Liver (tissue), 8 donors: ENCODE measurements at regions not wholly inside any gene's neighbourhood (a gene's known extent, or its start where the extent isn't known, plus 50 kb on each side); places are given as distances from the start of the nearest gene placed in this dataset.

Experiments used
- DNase-seq: peaks from one replicate; pipeline ENCODE4 v3.0.0-alpha.2; 2017; ENCODE audit warnings: low spot score
- H3K27ac ChIP-seq, 2 donors: one replicate each; pipeline ENCODE4 v1.7.0; 2013; ENCODE audit warnings: inconsistent platforms in 2 of 2, low read length in 2 of 2, control low read depth in 1 of 2, low read depth in 1 of 2, mild to moderate bottlenecking in 1 of 2
- H3K27me3 ChIP-seq, 4 donors: one replicate each; pipeline versions ENCODE4 v1.6.1 to v1.7.0; 2013; ENCODE audit warnings: low read length in 3 of 4, inconsistent platforms in 1 of 4, mild to moderate bottlenecking in 1 of 4, moderate library complexity in 1 of 4; ENCODE audit not compliant: control insufficient read depth in 4 of 4, insufficient read depth in 4 of 4
- H3K36me3 ChIP-seq, 4 donors: one replicate each; pipeline versions ENCODE4 v1.6.1 to v1.7.0; 2013; ENCODE audit warnings: low read length in 3 of 4, mild to moderate bottlenecking in 3 of 4, low read depth in 1 of 4, moderate library complexity in 1 of 4; ENCODE audit not compliant: control insufficient read depth in 4 of 4, insufficient read depth in 3 of 4
- H3K4me1 ChIP-seq, 4 donors: one replicate each; pipeline versions ENCODE4 v1.6.1 to v1.7.0; 2013; ENCODE audit warnings: low read length in 3 of 4, mild to moderate bottlenecking in 3 of 4, moderate library complexity in 1 of 4; ENCODE audit not compliant: control insufficient read depth in 4 of 4, insufficient read depth in 4 of 4
- H3K4me3 ChIP-seq, 3 donors: one replicate each; pipeline versions ENCODE4 v1.6.1 to v1.7.0; 2013; ENCODE audit warnings: low read length in 3 of 3, control low read depth in 1 of 3, low read depth in 1 of 3, mild to moderate bottlenecking in 1 of 3
- H3K9ac ChIP-seq, 2 donors: one replicate each; pipeline ENCODE4 v1.7.0; 2013; ENCODE audit warnings: low read length in 2 of 2, mild to moderate bottlenecking in 2 of 2, moderate library complexity in 2 of 2, control low read depth in 1 of 2, low read depth in 1 of 2
- H3K9me3 ChIP-seq, 4 donors: one replicate each; pipeline versions ENCODE4 v1.6.1 to v1.7.0; 2013; ENCODE audit warnings: low read length in 3 of 4; ENCODE audit not compliant: control insufficient read depth in 4 of 4
- EGR1 ChIP-seq, 2 donors: IDR thresholded peaks; 2 replicates each; pipeline ENCODE4 v1.6.1; 2016 to 2018; ENCODE audit warnings: antibody characterized with exemption in 2 of 2, low read depth in 2 of 2
- FOXA1 ChIP-seq: IDR thresholded peaks from 2 replicates; pipeline ENCODE4 v1.6.1; 2016; ENCODE audit warnings: antibody characterized with exemption
- FOXA2 ChIP-seq: IDR thresholded peaks from 2 replicates; pipeline ENCODE4 v1.6.1; 2016; ENCODE audit warnings: antibody characterized with exemption
- GABPA ChIP-seq, 2 donors: IDR thresholded peaks in 1 of 2; conservative IDR thresholded peaks in 1 of 2; 2 replicates each; pipeline ENCODE4 v1.6.1; 2016; ENCODE audit warnings: antibody characterized with exemption in 2 of 2, mild to moderate bottlenecking in 1 of 2, moderate library complexity in 1 of 2
- HNF4A ChIP-seq, 2 donors: conservative IDR thresholded peaks; 2 replicates each; pipeline ENCODE4 v1.6.1; 2016; ENCODE audit warnings: antibody characterized with exemption in 2 of 2, mild to moderate bottlenecking in 2 of 2
- HNF4G ChIP-seq: IDR thresholded peaks from 2 replicates; pipeline ENCODE4 v1.6.1; 2016; ENCODE audit warnings: antibody characterized with exemption
- JUND ChIP-seq, 2 donors: IDR thresholded peaks; 2 replicates each; pipeline ENCODE4 v1.6.1; 2016; ENCODE audit warnings: antibody characterized with exemption in 2 of 2
- NR2F2 ChIP-seq: IDR thresholded peaks from 2 replicates; pipeline ENCODE4 v1.6.1; 2016; ENCODE audit warnings: antibody characterized with exemption
- RAD21 ChIP-seq, 2 donors: IDR thresholded peaks; 2 replicates each; pipeline ENCODE4 v1.6.1; 2016; ENCODE audit warnings: antibody characterized with exemption in 2 of 2, mild to moderate bottlenecking in 2 of 2
- RXRA ChIP-seq, 2 donors: IDR thresholded peaks; 2 replicates each; pipeline ENCODE4 v1.6.1; 2017 to 2018; ENCODE audit warnings: antibody characterized with exemption in 2 of 2, mild to moderate bottlenecking in 1 of 2
- SP1 ChIP-seq: IDR thresholded peaks from 2 replicates; pipeline ENCODE4 v1.6.1; 2018; ENCODE audit warnings: antibody characterized with exemption, mild to moderate bottlenecking
- TAF1 ChIP-seq: conservative IDR thresholded peaks from 2 replicates; pipeline ENCODE4 v1.6.1; 2016; ENCODE audit warnings: antibody characterized with exemption, mild to moderate bottlenecking
- YY1 ChIP-seq: IDR thresholded peaks from 2 replicates; pipeline ENCODE4 v1.6.1; 2016; ENCODE audit warnings: antibody characterized with exemption, mild to moderate bottlenecking
- whole genome bisulfite sequencing: extraction: QIAGEN DNeasy Blood & Tissue Kit; methylation state at CpG from one replicate; pipeline ENCODE4 v1.1.7; 2013; 5-methylcytosine and 5-hydroxymethylcytosine counted together
- TF ChIP-seq, protein P1 (sequence below): IDR thresholded peaks from 2 replicates; pipeline ENCODE4 v1.6.1; 2016; ENCODE audit warnings: antibody characterized with exemption
- TF ChIP-seq, protein P2 (sequence below): IDR thresholded peaks from 2 replicates; pipeline ENCODE4 v1.6.1; 2016; ENCODE audit warnings: antibody characterized with exemption
- TF ChIP-seq, protein P3 (sequence below): fragments of 150-350 bp; IDR thresholded peaks from 2 replicates; pipeline ENCODE4 v1.5.1; 2017; ENCODE audit warnings: improper control_type of control experiment, low read depth, low read length; ENCODE audit not compliant: missing input control
- TF ChIP-seq, protein P4 (sequence below): IDR thresholded peaks from 2 replicates; pipeline ENCODE4 v1.6.1; 2016; ENCODE audit warnings: antibody characterized with exemption
- TF ChIP-seq, protein P5 (sequence below): IDR thresholded peaks from 2 replicates; pipeline ENCODE4 v1.6.1; 2016; ENCODE audit warnings: antibody characterized with exemption, mild to moderate bottlenecking
- donor health status: healthy.
- donor health status: healthy.
- donor health status: healthy.
- donor health status: healthy.
- donor health status: healthy.

DNA sequence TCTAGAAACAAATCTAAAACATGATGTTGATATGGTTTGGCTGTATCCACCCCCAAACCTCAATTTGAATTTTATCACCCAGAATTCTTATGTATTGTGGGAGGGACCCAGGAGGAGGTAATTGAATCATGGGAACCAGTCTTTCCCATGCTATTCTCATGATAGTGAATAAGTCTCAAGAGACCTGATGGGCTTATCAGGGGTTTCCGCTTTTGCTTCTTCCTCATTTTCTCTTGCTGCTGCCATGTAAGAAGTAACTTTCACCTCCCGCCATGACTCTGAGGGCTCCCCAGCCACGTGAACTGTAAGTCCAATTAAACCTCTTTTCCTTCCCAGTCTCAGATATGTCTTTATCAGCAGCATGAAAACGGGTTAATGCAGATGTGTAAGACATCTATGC lies 232.7 kb upstream of the ONECUT1 start:
- no peaks in the 10 kb centered on the region for H3K4me1 ChIP-seq
- H3K9me3 ChIP-seq, result no peaks in the 10 kb centered on the region
- H3K36me3 ChIP-seq, result no peaks in the 10 kb centered on the region
- H3K4me3 ChIP-seq, result no peak overlapping the region
- no peak for TF ChIP-seq RXRA (IDR thresholded peaks at IDR 0.05)
- no peak for TF ChIP-seq RAD21 (IDR thresholded peaks at IDR 0.05)
- TF ChIP-seq EGR1 (IDR thresholded peaks at IDR 0.05; ENCODE audit: low read depth in 2 of 2), result no peak
- TF ChIP-seq, protein P1, sequence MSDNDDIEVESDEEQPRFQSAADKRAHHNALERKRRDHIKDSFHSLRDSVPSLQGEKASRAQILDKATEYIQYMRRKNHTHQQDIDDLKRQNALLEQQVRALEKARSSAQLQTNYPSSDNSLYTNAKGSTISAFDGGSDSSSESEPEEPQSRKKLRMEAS, result no peak
- TF ChIP-seq, protein P2, sequence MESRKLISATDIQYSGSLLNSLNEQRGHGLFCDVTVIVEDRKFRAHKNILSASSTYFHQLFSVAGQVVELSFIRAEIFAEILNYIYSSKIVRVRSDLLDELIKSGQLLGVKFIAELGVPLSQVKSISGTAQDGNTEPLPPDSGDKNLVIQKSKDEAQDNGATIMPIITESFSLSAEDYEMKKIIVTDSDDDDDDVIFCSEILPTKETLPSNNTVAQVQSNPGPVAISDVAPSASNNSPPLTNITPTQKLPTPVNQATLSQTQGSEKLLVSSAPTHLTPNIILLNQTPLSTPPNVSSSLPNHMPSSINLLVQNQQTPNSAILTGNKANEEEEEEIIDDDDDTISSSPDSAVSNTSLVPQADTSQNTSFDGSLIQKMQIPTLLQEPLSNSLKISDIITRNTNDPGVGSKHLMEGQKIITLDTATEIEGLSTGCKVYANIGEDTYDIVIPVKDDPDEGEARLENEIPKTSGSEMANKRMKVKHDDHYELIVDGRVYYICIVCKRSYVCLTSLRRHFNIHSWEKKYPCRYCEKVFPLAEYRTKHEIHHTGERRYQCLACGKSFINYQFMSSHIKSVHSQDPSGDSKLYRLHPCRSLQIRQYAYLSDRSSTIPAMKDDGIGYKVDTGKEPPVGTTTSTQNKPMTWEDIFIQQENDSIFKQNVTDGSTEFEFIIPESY, result no peak
- TF ChIP-seq, protein P3, sequence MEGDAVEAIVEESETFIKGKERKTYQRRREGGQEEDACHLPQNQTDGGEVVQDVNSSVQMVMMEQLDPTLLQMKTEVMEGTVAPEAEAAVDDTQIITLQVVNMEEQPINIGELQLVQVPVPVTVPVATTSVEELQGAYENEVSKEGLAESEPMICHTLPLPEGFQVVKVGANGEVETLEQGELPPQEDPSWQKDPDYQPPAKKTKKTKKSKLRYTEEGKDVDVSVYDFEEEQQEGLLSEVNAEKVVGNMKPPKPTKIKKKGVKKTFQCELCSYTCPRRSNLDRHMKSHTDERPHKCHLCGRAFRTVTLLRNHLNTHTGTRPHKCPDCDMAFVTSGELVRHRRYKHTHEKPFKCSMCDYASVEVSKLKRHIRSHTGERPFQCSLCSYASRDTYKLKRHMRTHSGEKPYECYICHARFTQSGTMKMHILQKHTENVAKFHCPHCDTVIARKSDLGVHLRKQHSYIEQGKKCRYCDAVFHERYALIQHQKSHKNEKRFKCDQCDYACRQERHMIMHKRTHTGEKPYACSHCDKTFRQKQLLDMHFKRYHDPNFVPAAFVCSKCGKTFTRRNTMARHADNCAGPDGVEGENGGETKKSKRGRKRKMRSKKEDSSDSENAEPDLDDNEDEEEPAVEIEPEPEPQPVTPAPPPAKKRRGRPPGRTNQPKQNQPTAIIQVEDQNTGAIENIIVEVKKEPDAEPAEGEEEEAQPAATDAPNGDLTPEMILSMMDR, result no peak
- no peak for TF ChIP-seq FOXA2
- TF ChIP-seq, protein P4, sequence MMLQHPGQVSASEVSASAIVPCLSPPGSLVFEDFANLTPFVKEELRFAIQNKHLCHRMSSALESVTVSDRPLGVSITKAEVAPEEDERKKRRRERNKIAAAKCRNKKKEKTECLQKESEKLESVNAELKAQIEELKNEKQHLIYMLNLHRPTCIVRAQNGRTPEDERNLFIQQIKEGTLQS, result no peak
- no peak for TF ChIP-seq NR2F2
- TF ChIP-seq, protein P5, sequence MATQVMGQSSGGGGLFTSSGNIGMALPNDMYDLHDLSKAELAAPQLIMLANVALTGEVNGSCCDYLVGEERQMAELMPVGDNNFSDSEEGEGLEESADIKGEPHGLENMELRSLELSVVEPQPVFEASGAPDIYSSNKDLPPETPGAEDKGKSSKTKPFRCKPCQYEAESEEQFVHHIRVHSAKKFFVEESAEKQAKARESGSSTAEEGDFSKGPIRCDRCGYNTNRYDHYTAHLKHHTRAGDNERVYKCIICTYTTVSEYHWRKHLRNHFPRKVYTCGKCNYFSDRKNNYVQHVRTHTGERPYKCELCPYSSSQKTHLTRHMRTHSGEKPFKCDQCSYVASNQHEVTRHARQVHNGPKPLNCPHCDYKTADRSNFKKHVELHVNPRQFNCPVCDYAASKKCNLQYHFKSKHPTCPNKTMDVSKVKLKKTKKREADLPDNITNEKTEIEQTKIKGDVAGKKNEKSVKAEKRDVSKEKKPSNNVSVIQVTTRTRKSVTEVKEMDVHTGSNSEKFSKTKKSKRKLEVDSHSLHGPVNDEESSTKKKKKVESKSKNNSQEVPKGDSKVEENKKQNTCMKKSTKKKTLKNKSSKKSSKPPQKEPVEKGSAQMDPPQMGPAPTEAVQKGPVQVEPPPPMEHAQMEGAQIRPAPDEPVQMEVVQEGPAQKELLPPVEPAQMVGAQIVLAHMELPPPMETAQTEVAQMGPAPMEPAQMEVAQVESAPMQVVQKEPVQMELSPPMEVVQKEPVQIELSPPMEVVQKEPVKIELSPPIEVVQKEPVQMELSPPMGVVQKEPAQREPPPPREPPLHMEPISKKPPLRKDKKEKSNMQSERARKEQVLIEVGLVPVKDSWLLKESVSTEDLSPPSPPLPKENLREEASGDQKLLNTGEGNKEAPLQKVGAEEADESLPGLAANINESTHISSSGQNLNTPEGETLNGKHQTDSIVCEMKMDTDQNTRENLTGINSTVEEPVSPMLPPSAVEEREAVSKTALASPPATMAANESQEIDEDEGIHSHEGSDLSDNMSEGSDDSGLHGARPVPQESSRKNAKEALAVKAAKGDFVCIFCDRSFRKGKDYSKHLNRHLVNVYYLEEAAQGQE, result no peak
- no peak for TF ChIP-seq HNF4A (conservative IDR thresholded peaks at IDR 0.05)
- TF ChIP-seq TAF1, result no peak
- TF ChIP-seq GABPA (IDR thresholded peaks at IDR 0.05 in 1 of 2, conservative IDR thresholded peaks at IDR 0.05 in 1 of 2), result no peak
- no peak for TF ChIP-seq FOXA1
- no peak for TF ChIP-seq JUND (IDR thresholded peaks at IDR 0.05)
- no peak for TF ChIP-seq SP1
- no peak for TF ChIP-seq HNF4G
- no peak for TF ChIP-seq YY1
- WGBS, result 86% methylated on average over 4 of the region's 4 CpGs
- no peaks in the 10 kb centered on the region for H3K27me3 ChIP-seq
- H3K9ac ChIP-seq, result no peak overlapping the region
- DNase-seq, result no peak
- no peak overlapping the region for H3K27ac ChIP-seq

DNA sequence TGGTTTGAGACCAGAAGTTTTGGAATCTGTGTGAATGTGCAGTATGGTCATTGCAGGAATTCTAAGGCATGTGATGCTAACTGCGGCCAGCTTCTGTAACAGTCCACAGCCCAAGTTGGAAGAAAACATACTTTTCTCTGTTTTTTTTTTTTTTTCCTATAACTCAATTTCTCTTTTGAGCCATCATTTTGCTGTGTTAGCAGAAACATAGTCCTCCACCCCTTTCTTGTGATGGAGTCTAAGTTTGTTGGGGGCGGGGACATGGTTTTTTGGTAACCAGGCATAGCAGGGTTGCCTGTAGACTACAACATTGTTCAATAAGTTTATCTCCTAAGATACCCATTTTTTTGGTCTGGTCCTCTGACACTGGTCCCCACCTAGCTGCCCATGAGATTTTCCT lies 223.2 kb upstream of the ONECUT1 start:
- H3K4me1 ChIP-seq, result peaks cover 4 to 14% (median 5%) of the 10 kb centered on the region in 4 donors
- WGBS, result 96% methylated on average over 2 of the region's 2 CpGs
- H3K9me3 ChIP-seq, result no peaks in the 10 kb centered on the region

More for the DNA sequence above, 223.2 kb upstream of the ONECUT1 start:
- no peak overlapping the region for H3K4me3 ChIP-seq
- no peaks in the 10 kb centered on the region for H3K36me3 ChIP-seq
- no peak overlapping the region for H3K9ac ChIP-seq
- no peaks in the 10 kb centered on the region for H3K27me3 ChIP-seq
- no peak overlapping the region for H3K27ac ChIP-seq
- no peak for TF ChIP-seq NR2F2
- TF ChIP-seq RAD21 (IDR thresholded peaks at IDR 0.05), result no peak
- no peak for TF ChIP-seq SP1
- TF ChIP-seq GABPA (IDR thresholded peaks at IDR 0.05 in 1 of 2, conservative IDR thresholded peaks at IDR 0.05 in 1 of 2), result no peak
- TF ChIP-seq, protein P3, result no peak
- no peak for TF ChIP-seq TAF1
- no peak for TF ChIP-seq EGR1 (IDR thresholded peaks at IDR 0.05; ENCODE audit: low read depth in 2 of 2)
- DNase-seq, result no peak
